H1 (cell line): ENCODE measurements at regions not wholly inside any gene's neighbourhood (a gene's known extent, or its start where the extent isn't known, plus 50 kb on each side); places are given as distances from the start of the nearest gene placed in this dataset.

Experiments
- CTCF ChIA-PET: fragments of 300-600 bp; sonication (Branson Sonifier 250); formaldehyde crosslinking; loops from one replicate; lab custom pipeline; 2021; ENCODE audit not compliant: partially characterized antibody; lab: Charles Lee
- POLR2A ChIA-PET: fragments of 300-600 bp; sonication (Branson Sonifier 250); formaldehyde crosslinking; loops from one replicate; lab custom pipeline; 2021; ENCODE audit warnings: inconsistent platforms; ENCODE audit not compliant: partially characterized antibody; lab: Charles Lee
- DNase-seq, 2 experiments: peaks; one replicate each; pipeline versions ENCODE4 v3.0.0 to v3.0.0-alpha.2; 2010 to 2022; ENCODE audit warnings: low spot score in 2 of 2, low read depth in 1 of 2, mixed read lengths in 1 of 2
- FAIRE-seq: peaks from 2 replicates; lab custom pipeline; 2011; peaks lifted over from hg19 to GRCh38; lab: Jason Lieb, UNC
- H2AFZ ChIP-seq: 2 replicates; pipeline ENCODE4 v1.8.1; 2012; ENCODE audit warnings: low read length, inconsistent platforms
- H2AK5ac ChIP-seq: 2 replicates; pipeline ENCODE4 v1.6.1; 2013; ENCODE audit warnings: low read depth, low read length
- H2BK120ac ChIP-seq: replicated peaks from 2 replicates; pipeline ENCODE3; 2013; ENCODE audit warnings: low read depth, low read length, inconsistent platforms
- H2BK12ac ChIP-seq: 2 replicates; pipeline ENCODE4 v1.6.1; 2013; ENCODE audit warnings: low read depth, low read length
- H2BK15ac ChIP-seq: 2 replicates; pipeline ENCODE4 v1.6.1; 2013; ENCODE audit warnings: low read length
- H2BK20ac ChIP-seq: 2 replicates; pipeline ENCODE4 v1.6.1; 2013; ENCODE audit warnings: low read length
- H2BK5ac ChIP-seq: 2 replicates; pipeline ENCODE4 v1.6.1; 2013; ENCODE audit warnings: low read depth, low read length
- H3K14ac ChIP-seq: 2 replicates; pipeline ENCODE4 v1.6.1; 2013; ENCODE audit warnings: inconsistent platforms; ENCODE audit not compliant: insufficient read length
- H3K18ac ChIP-seq: 2 replicates; pipeline ENCODE4 v1.6.1; 2013; ENCODE audit warnings: low read length; ENCODE audit errors: extremely low read depth
- H3K23ac ChIP-seq: 2 replicates; pipeline ENCODE4 v1.6.1; 2013; ENCODE audit warnings: inconsistent platforms; ENCODE audit not compliant: insufficient read length
- H3K23me2 ChIP-seq: 2 replicates; pipeline ENCODE4 v1.6.1; 2013; ENCODE audit warnings: low read depth, low read length
- H3K27ac ChIP-seq: 2 replicates; pipeline ENCODE4 v1.6.1; 2011; ENCODE audit warnings: low read depth, low read length, inconsistent platforms
- H3K27me3 ChIP-seq, 4 experiments: replicated peaks in 1 of 4; 1 replicate in 1 of 4; 2 replicates in 3 of 4; pipeline versions ENCODE4 v1.6.1 to v1.8.1; 2011 to 2013; ENCODE audit warnings: low read length in 3 of 4, mild to moderate bottlenecking in 3 of 4, inconsistent platforms in 2 of 4, mixed read lengths in 2 of 4, moderate library complexity in 1 of 4; ENCODE audit not compliant: control insufficient read depth in 3 of 4, insufficient read depth in 3 of 4; ENCODE audit errors: extremely low read depth in 1 of 4
- H3K36me3 ChIP-seq, 4 experiments: 2 replicates each; pipeline versions ENCODE4 v1.6.1 to v1.8.1; 2011 to 2013; ENCODE audit warnings: mild to moderate bottlenecking in 4 of 4, low read length in 3 of 4, moderate library complexity in 2 of 4, control low read depth in 1 of 4, inconsistent platforms in 1 of 4; ENCODE audit not compliant: insufficient read depth in 4 of 4, control insufficient read depth in 2 of 4
- H3K4ac ChIP-seq: replicated peaks from 2 replicates; pipeline ENCODE3; 2013; ENCODE audit warnings: low read length, low read depth, mixed read lengths, inconsistent platforms; ENCODE audit not compliant: insufficient read length
- H3K4me1 ChIP-seq, 4 experiments: replicated peaks in 1 of 4; 1 replicate in 1 of 4; 2 replicates in 3 of 4; pipeline versions ENCODE4 v1.6.1 to v1.8.1; 2011 to 2013; ENCODE audit warnings: low read length in 3 of 4, inconsistent platforms in 2 of 4, mixed read lengths in 1 of 4; ENCODE audit not compliant: insufficient read depth in 4 of 4, control insufficient read depth in 3 of 4
- H3K4me2 ChIP-seq, 2 experiments: 2 replicates each; pipeline versions ENCODE4 v1.6.1 to v1.8.1; 2011 to 2013; ENCODE audit warnings: low read depth in 2 of 2, low read length in 2 of 2, control low read depth in 1 of 2, inconsistent platforms in 1 of 2, mild to moderate bottlenecking in 1 of 2; ENCODE audit not compliant: insufficient read depth in 1 of 2
- H3K4me3 ChIP-seq, 4 experiments: fragments of 200-600, 300-600 bp in 1 of 4; sonication (generic), shearing (Covaris generic), sonication (Bioruptor Twin) in 1 of 4; 2 replicates each; pipeline versions ENCODE4 v1.5.1 to v1.8.1; 2011 to 2016; ENCODE audit warnings: low read length in 4 of 4, low read depth in 3 of 4, control low read depth in 2 of 4, inconsistent platforms in 2 of 4, mild to moderate bottlenecking in 2 of 4, mixed read lengths in 1 of 4, moderate library complexity in 1 of 4; ENCODE audit not compliant: insufficient read depth in 2 of 4; ENCODE audit errors: extremely low read depth in 1 of 4
- H3K56ac ChIP-seq: replicated peaks from 2 replicates; pipeline ENCODE3; 2013; ENCODE audit warnings: low read depth, mild to moderate bottlenecking, mixed read lengths, low read length, inconsistent platforms; ENCODE audit not compliant: insufficient read length
- H3K79me1 ChIP-seq: 2 replicates; pipeline ENCODE4 v1.6.1; 2013; ENCODE audit warnings: low read depth, low read length, control low read depth
- H3K79me2 ChIP-seq, 2 experiments: 2 replicates each; pipeline versions ENCODE4 v1.6.1 to v1.8.1; 2012 to 2013; ENCODE audit warnings: low read length in 2 of 2, mild to moderate bottlenecking in 2 of 2, inconsistent platforms in 1 of 2; ENCODE audit not compliant: insufficient read depth in 2 of 2, control insufficient read depth in 1 of 2
- H3K9ac ChIP-seq, 4 experiments: replicated peaks in 1 of 4; 1 replicate in 1 of 4; 2 replicates in 3 of 4; pipeline versions ENCODE4 v1.6.1 to v1.8.1; 2011 to 2013; ENCODE audit warnings: low read depth in 3 of 4, low read length in 3 of 4, control low read depth in 2 of 4, mild to moderate bottlenecking in 2 of 4, moderate library complexity in 2 of 4, inconsistent platforms in 1 of 4; ENCODE audit errors: extremely low read depth in 1 of 4
- H3K9me3 ChIP-seq, 2 experiments: 2 replicates each; pipeline versions ENCODE4 v1.6.1 to v1.8.1; 2012 to 2013; ENCODE audit warnings: mild to moderate bottlenecking in 2 of 2, moderate library complexity in 2 of 2, control low read depth in 1 of 2, inconsistent platforms in 1 of 2, low read depth in 1 of 2, low read length in 1 of 2, mixed read lengths in 1 of 2; ENCODE audit not compliant: insufficient read depth in 2 of 2
- H4K20me1 ChIP-seq, 2 experiments: replicated peaks in 1 of 2; 2 replicates each; pipeline versions ENCODE3 to v1.8.1; 2011 to 2013; ENCODE audit warnings: inconsistent platforms in 2 of 2, low read length in 2 of 2, mild to moderate bottlenecking in 1 of 2; ENCODE audit not compliant: insufficient read depth in 2 of 2, control insufficient read depth in 1 of 2
- H4K5ac ChIP-seq: 2 replicates; pipeline ENCODE4 v1.6.1; 2013; ENCODE audit warnings: low read length, low read depth, mixed read lengths, inconsistent platforms; ENCODE audit not compliant: insufficient read length
- H4K8ac ChIP-seq: 2 replicates; pipeline ENCODE4 v1.8.0; 2013; ENCODE audit warnings: mild to moderate bottlenecking, moderate library complexity, low read length, inconsistent platforms; ENCODE audit not compliant: insufficient read depth; ENCODE audit errors: extremely low read depth
- H4K91ac ChIP-seq: replicated peaks from 2 replicates; pipeline ENCODE3; 2013; ENCODE audit warnings: low read length, mixed read lengths, inconsistent platforms; ENCODE audit not compliant: insufficient read length
- CEBPB ChIP-seq: IDR thresholded peaks from 2 replicates; pipeline ENCODE4 v1.6.1; 2012; ENCODE audit warnings: low read depth, low read length
- EZH2 ChIP-seq: fragments of 200-600 bp; sonication (generic); IDR thresholded peaks from 2 replicates; pipeline ENCODE4 v1.7.1; 2012; ENCODE audit warnings: low read depth, mild to moderate bottlenecking, moderate library complexity, low read length, inconsistent platforms; ENCODE audit not compliant: severe bottlenecking
- GTF2F1 ChIP-seq: IDR thresholded peaks from 2 replicates; pipeline ENCODE4 v1.6.1; 2012; ENCODE audit warnings: low read depth, low read length, improper control_type of control experiment, borderline replicate concordance
- HDAC2 ChIP-seq, 2 experiments: fragments of 300-600 bp in 1 of 2; sonication (generic) in 1 of 2; IDR thresholded peaks; 2 replicates each; pipeline ENCODE4 v1.6.1; 2011 to 2012; ENCODE audit warnings: low read depth in 2 of 2, low read length in 2 of 2, mild to moderate bottlenecking in 2 of 2, moderate library complexity in 2 of 2, borderline replicate concordance in 1 of 2, inconsistent platforms in 1 of 2
- JUN ChIP-seq: IDR thresholded peaks from 2 replicates; pipeline ENCODE4 v1.6.1; 2011; ENCODE audit warnings: low read depth, mild to moderate bottlenecking, improper control_type of control experiment, low read length
- JUND ChIP-seq: IDR thresholded peaks from 2 replicates; pipeline ENCODE4 v1.6.1; 2011; ENCODE audit warnings: mild to moderate bottlenecking, improper control_type of control experiment, low read length
- NRF1 ChIP-seq: IDR thresholded peaks from 2 replicates; pipeline ENCODE4 v1.6.1; 2011; ENCODE audit warnings: mild to moderate bottlenecking, low read depth, low read length, improper control_type of control experiment
- RAD21 ChIP-seq, 2 experiments: IDR thresholded peaks in 1 of 2; conservative IDR thresholded peaks in 1 of 2; 2 replicates each; pipeline ENCODE4 v1.6.1; 2011; ENCODE audit warnings: low read depth in 2 of 2, low read length in 2 of 2, improper control_type of control experiment in 1 of 2, inconsistent platforms in 1 of 2, mild to moderate bottlenecking in 1 of 2, moderate library complexity in 1 of 2
- SIX5 ChIP-seq: IDR thresholded peaks from 2 replicates; pipeline ENCODE4 v1.6.1; 2011; ENCODE audit warnings: mild to moderate bottlenecking, low read depth, low read length
- WGBS, 2 experiments: shearing (Covaris generic) in 1 of 2; methylation state at CpG; one replicate each; pipeline versions ENCODE4 v1.1.6 to v1.1.7; 2013 to 2015; ENCODE audit warnings: low lambda C conversion rate in 2 of 2, mixed read lengths in 2 of 2, inconsistent platforms in 1 of 2, low coverage in 1 of 2, missing lambda C conversion rate in 1 of 2; ENCODE audit not compliant: insufficient replicate concordance in 2 of 2, insufficient coverage in 1 of 2, insufficient read length in 1 of 2; ENCODE audit errors: extremely low coverage in 1 of 2, missing lambda C conversion rate in 1 of 2; 5-methylcytosine and 5-hydroxymethylcytosine counted together

DNA sequence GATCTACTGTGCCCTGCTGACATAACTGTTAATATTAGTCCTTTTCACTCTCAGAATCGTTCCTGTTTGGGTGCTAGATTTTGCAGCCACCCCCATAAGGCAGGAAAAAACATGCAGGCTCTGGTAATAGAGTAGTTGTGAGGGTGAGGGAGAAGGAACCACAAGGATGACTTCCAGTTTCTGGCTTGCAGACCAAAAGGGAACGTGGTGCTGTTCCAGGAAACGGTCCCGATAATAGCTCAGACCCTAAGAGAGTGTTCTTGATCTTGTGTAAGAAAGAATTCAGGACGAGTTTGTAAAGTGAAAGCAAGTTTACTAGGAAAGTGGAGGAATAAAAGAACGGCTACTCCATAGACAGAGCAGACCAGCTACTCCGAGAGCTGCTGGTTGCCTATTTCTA, 50.7 kb upstream of the RHOU start:
- WGBS, 2 experiments, result 87% methylated on average over 7 of the region's 7 CpGs; no CpG with 5 or more reads in 1 of the 2 experiments
- no peak overlapping the region for H3K23ac ChIP-seq
- H3K27me3 ChIP-seq, result no peaks in the 10 kb centered on the region
- no peaks in the 10 kb centered on the region for H3K79me2 ChIP-seq
- H2BK20ac ChIP-seq, result no peak overlapping the region
- CTCF ChIA-PET, result interaction anchor here (0.9 to 1.0 kb wide), 2 partner anchors 15 to 544 kb away, joined by 3 read pairs; no protein-coding TSS in a partner anchor
- H3K4ac ChIP-seq, result no peak overlapping the region
- H3K4me2 ChIP-seq, result no peak overlapping the region
- no peak overlapping the region for H3K14ac ChIP-seq
- no peak overlapping the region for H3K9ac ChIP-seq
- H2BK5ac ChIP-seq, result no peak overlapping the region
- H2AK5ac ChIP-seq, result no peak overlapping the region
- no peaks in the 10 kb centered on the region for H4K20me1 ChIP-seq
- H2BK120ac ChIP-seq, result no peak overlapping the region
- DNase-seq, result no peak
- POLR2A ChIA-PET, result no interaction called here
- no peak overlapping the region for H3K4me3 ChIP-seq
- H3K18ac ChIP-seq, result no peak overlapping the region
- TF ChIP-seq CEBPB (no peak), JUN (no peak), RAD21 (IDR thresholded peaks at IDR 0.05 in 1 of 2, conservative IDR thresholded peaks at IDR 0.05 in 1 of 2; ENCODE audit: low read depth in 2 of 2, low read length in 2 of 2) (no peak), NRF1 (no peak), SIX5 (no peak), EZH2 (no peak), GTF2F1 (no peak), HDAC2 (IDR thresholded peaks at IDR 0.05; ENCODE audit: borderline replicate concordance in 1 of 2, low read depth in 2 of 2, low read length in 2 of 2) (no peak), JUND (no peak)
- H3K27ac ChIP-seq, result no peak overlapping the region
- no peaks in the 10 kb centered on the region for H3K4me1 ChIP-seq
- no peak overlapping the region for H2AFZ ChIP-seq
- H3K9me3 ChIP-seq, result no peaks in the 10 kb centered on the region
- no peaks in the 10 kb centered on the region for H3K36me3 ChIP-seq
- no peak overlapping the region for H2BK12ac ChIP-seq
- H3K79me1 ChIP-seq, result no peaks in the 10 kb centered on the region
- H4K8ac ChIP-seq, result no peak overlapping the region
- no peak overlapping the region for H4K5ac ChIP-seq
- no peak overlapping the region for H2BK15ac ChIP-seq
- no peak overlapping the region for H4K91ac ChIP-seq
- no peaks in the 10 kb centered on the region for H3K23me2 ChIP-seq
- H3K56ac ChIP-seq, result no peak overlapping the region
- FAIRE-seq, result no peak
